DOHH2 (cell line): ENCODE measurements at regions not wholly inside any gene's neighbourhood (a gene's known extent, or its start where the extent isn't known, plus 50 kb on each side); places are given as distances from the start of the nearest gene placed in this dataset.

Source experiments
- H3F3A ChIP-seq: fragments of 200-600 bp; sonication (generic), shearing (Covaris generic); 2 replicates; pipeline ENCODE4 v1.6.0; 2016; ENCODE audit warnings: antibody characterized with exemption, mild to moderate bottlenecking; ENCODE audit not compliant: control insufficient read depth, insufficient read depth
- H3K27ac ChIP-seq: fragments of 200-600 bp; sonication (generic); 2 replicates; pipeline ENCODE4 v1.5.1; 2014; ENCODE audit warnings: low read depth, mild to moderate bottlenecking, low read length, moderate library complexity
- H3K27me3 ChIP-seq: fragments of 200-600 bp; sonication (generic); 2 replicates; pipeline ENCODE4 v1.6.1; 2014; ENCODE audit warnings: mild to moderate bottlenecking, low read length, mixed read lengths; ENCODE audit not compliant: control insufficient read depth
- H3K36me3 ChIP-seq: fragments of 200-600 bp; sonication (generic); 2 replicates; pipeline ENCODE4 v1.6.1; 2014; ENCODE audit warnings: mild to moderate bottlenecking, low read length, moderate library complexity, mixed read lengths; ENCODE audit not compliant: control insufficient read depth
- H3K4me1 ChIP-seq: fragments of 200-600 bp; sonication (generic); 2 replicates; pipeline ENCODE4 v1.6.1; 2014; ENCODE audit warnings: mild to moderate bottlenecking, low read length, mixed read lengths; ENCODE audit not compliant: control insufficient read depth
- H3K4me2 ChIP-seq: fragments of 200-600 bp; sonication (generic); 2 replicates; pipeline ENCODE4 v1.6.0; 2014; ENCODE audit warnings: mild to moderate bottlenecking, low read length, moderate library complexity
- H3K4me3 ChIP-seq: fragments of 200-600 bp; sonication (generic); 2 replicates; pipeline ENCODE4 v1.5.1; 2014; ENCODE audit warnings: mild to moderate bottlenecking, low read length, mixed read lengths
- H3K79me2 ChIP-seq: fragments of 200-600 bp; sonication (generic); 2 replicates; pipeline ENCODE4 v1.6.1; 2014; ENCODE audit warnings: mild to moderate bottlenecking, low read length, mixed read lengths; ENCODE audit not compliant: control insufficient read depth
- H3K9me2 ChIP-seq: fragments of 200-600 bp; sonication (generic); replicated peaks from 2 replicates; pipeline ENCODE4 v1.6.1; 2014; ENCODE audit warnings: mild to moderate bottlenecking, low read length, mixed read lengths; ENCODE audit not compliant: control insufficient read depth
- H3K9me3 ChIP-seq: fragments of 200-600 bp; sonication (generic); 2 replicates; pipeline ENCODE4 v1.6.1; 2014; ENCODE audit warnings: antibody characterized with exemption, low read length, mixed read lengths; ENCODE audit not compliant: control insufficient read depth, insufficient read depth
- H4K20me1 ChIP-seq: fragments of 200-600 bp; sonication (generic); 2 replicates; pipeline ENCODE4 v1.6.0; 2014; ENCODE audit warnings: low read depth, mild to moderate bottlenecking, antibody characterized with exemption, low read length, moderate library complexity; ENCODE audit not compliant: control insufficient read depth, insufficient read depth
- CTCF ChIP-seq: fragments of 200-600 bp; sonication (generic); IDR thresholded peaks from one replicate; pipeline ENCODE4 v1.5.1; 2014; ENCODE audit warnings: antibody characterized with exemption, mild to moderate bottlenecking, low read depth, low read length; ENCODE audit not compliant: poor library complexity, severe bottlenecking
- EZH2phosphoT487 ChIP-seq: fragments of 200-600 bp; sonication (generic); IDR thresholded peaks from 2 replicates; pipeline ENCODE4 v1.6.1; 2017; ENCODE audit warnings: borderline replicate concordance, mild to moderate bottlenecking, antibody characterized with exemption, low read length, moderate library complexity, mixed read lengths

GRCh38 chr11:86148345-86148747, 79.5 kb upstream of the PICALM start:
- Histone ChIP-seq H3K79me2 (no peaks in the 10 kb centered on the region), H3K27me3 (no peaks in the 10 kb centered on the region), H4K20me1 (no peaks in the 10 kb centered on the region), H3K4me3 (no peak overlapping the region), H3K9me3 (no peaks in the 10 kb centered on the region), H3K4me1 (peaks cover 7% of the 10 kb centered on the region), H3K36me3 (no peaks in the 10 kb centered on the region), H3K4me2 (no peak overlapping the region), H3K9me2 (no peaks in the 10 kb centered on the region), H3K27ac (no peak overlapping the region), H3F3A (no peaks in the 10 kb centered on the region)
- TF ChIP-seq CTCF (no peak), EZH2phosphoT487 (no peak)

GRCh38 chr11:86147004-86147403, 78.1 kb upstream of the PICALM start:
- Histone ChIP-seq H3F3A (no peaks in the 10 kb centered on the region), H3K4me1 (peaks cover 5% of the 10 kb centered on the region), H3K27me3 (no peaks in the 10 kb centered on the region), H4K20me1 (no peaks in the 10 kb centered on the region), H3K27ac (no peak overlapping the region), H3K36me3 (no peaks in the 10 kb centered on the region), H3K79me2 (no peaks in the 10 kb centered on the region), H3K4me2 (no peak overlapping the region), H3K9me2 (no peaks in the 10 kb centered on the region), H3K4me3 (no peak overlapping the region), H3K9me3 (no peaks in the 10 kb centered on the region)
- TF ChIP-seq CTCF (no peak), EZH2phosphoT487 (no peak)

- no peak for TF ChIP-seq CTCF
- no peak for TF ChIP-seq EZH2phosphoT487
- Histone ChIP-seq H3K4me3 (no peak overlapping the region), H3K79me2 (no peaks in the 10 kb centered on the region), H3K36me3 (no peaks in the 10 kb centered on the region), H3K27ac (no peak overlapping the region), H4K20me1 (no peaks in the 10 kb centered on the region), H3K9me3 (no peaks in the 10 kb centered on the region), H3K27me3 (no peaks in the 10 kb centered on the region), H3F3A (no peaks in the 10 kb centered on the region), H3K4me2 (no peak overlapping the region), H3K9me2 (no peaks in the 10 kb centered on the region), H3K4me1 (no peaks in the 10 kb centered on the region)
These were observed 76.7 kb upstream of the PICALM start for GRCh38 chr11:86145439-86146156.
